Osteoblast (primary cell): ENCODE measurements at regions not wholly inside any gene's neighbourhood (a gene's known extent, or its start where the extent isn't known, plus 50 kb on each side); places are given as distances from the start of the nearest gene placed in this dataset.

ENCODE experiments used
- DNase-seq: peaks from one replicate; pipeline ENCODE4 v3.0.0; 2011; ENCODE audit warnings: low spot score, mixed read lengths; ENCODE audit not compliant: insufficient read length; ENCODE audit errors: missing footprints
- H2AFZ ChIP-seq: 2 replicates; pipeline ENCODE4 v1.6.0; 2011; ENCODE audit warnings: mild to moderate bottlenecking, low read length
- H3K27ac ChIP-seq: 2 replicates; pipeline ENCODE4 v1.5.1; 2011; ENCODE audit warnings: mild to moderate bottlenecking, low read depth, low read length, moderate library complexity
- H3K27me3 ChIP-seq: 2 replicates; pipeline ENCODE4 v1.6.0; 2012; ENCODE audit warnings: mild to moderate bottlenecking, control low read depth, inconsistent platforms, low read length, moderate library complexity; ENCODE audit not compliant: insufficient read depth
- H3K36me3 ChIP-seq: 2 replicates; pipeline ENCODE4 v1.5.1; 2011; ENCODE audit warnings: mild to moderate bottlenecking, low read length, control low read depth, moderate library complexity; ENCODE audit not compliant: insufficient read depth
- H3K4me1 ChIP-seq: 2 replicates; pipeline ENCODE4 v1.5.1; 2011; ENCODE audit warnings: mild to moderate bottlenecking, low read length, control low read depth, moderate library complexity; ENCODE audit not compliant: insufficient read depth
- H3K4me2 ChIP-seq: 2 replicates; pipeline ENCODE4 v1.6.0; 2011; ENCODE audit warnings: mild to moderate bottlenecking, low read length; ENCODE audit not compliant: insufficient read depth
- H3K4me3 ChIP-seq: fragments of 200-600 bp; sonication (generic); 3 replicates; pipeline ENCODE4 v1.5.1; 2012; ENCODE audit warnings: mild to moderate bottlenecking, low read length, inconsistent platforms; ENCODE audit not compliant: insufficient read depth
- H3K79me2 ChIP-seq: 2 replicates; pipeline ENCODE4 v1.6.0; 2012; ENCODE audit warnings: mild to moderate bottlenecking, low read length, control low read depth, inconsistent platforms; ENCODE audit not compliant: insufficient read depth
- H3K9me3 ChIP-seq: 2 replicates; pipeline ENCODE4 v1.5.1; 2011; ENCODE audit warnings: low read depth, low read length, control low read depth
- H4K20me1 ChIP-seq: 2 replicates; pipeline ENCODE4 v1.6.0; 2012; ENCODE audit warnings: mild to moderate bottlenecking, low read length, control low read depth; ENCODE audit not compliant: insufficient read depth
- TF ChIP-seq, protein P1 (sequence below): IDR thresholded peaks from 2 replicates; pipeline ENCODE4 v1.5.1; 2011; ENCODE audit warnings: mild to moderate bottlenecking, low read depth, low read length, moderate library complexity; ENCODE audit errors: extremely low read depth

DNA sequence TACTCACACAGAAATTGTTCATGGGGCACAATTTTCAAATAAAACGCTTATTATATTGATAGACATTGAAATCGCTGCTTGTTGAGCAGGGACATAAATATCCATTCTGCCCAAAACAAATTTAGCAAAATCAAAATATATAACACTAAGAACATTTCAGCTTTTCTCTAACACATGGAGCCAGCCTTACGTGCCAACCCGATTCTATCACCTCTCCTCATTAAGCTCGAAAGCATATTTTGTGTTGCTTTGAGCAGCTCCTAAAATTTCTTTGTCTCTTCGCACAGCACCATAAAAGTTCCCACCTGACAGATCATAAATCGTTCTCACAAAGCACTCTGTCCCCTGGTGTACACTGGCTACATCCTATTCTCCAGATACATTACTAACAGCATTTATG, 1034.4 kb upstream of the KLHL29 start:
- H3K27me3 ChIP-seq, result no peaks in the 10 kb centered on the region
- H3K4me1 ChIP-seq, result no peaks in the 10 kb centered on the region
- DNase-seq, result no peak
- no peaks in the 10 kb centered on the region for H3K9me3 ChIP-seq
- H3K27ac ChIP-seq, result no peak overlapping the region
- no peak overlapping the region for H2AFZ ChIP-seq
- no peak overlapping the region for H3K4me2 ChIP-seq
- H3K79me2 ChIP-seq, result no peaks in the 10 kb centered on the region
- H3K4me3 ChIP-seq, result no peak overlapping the region
- no peaks in the 10 kb centered on the region for H3K36me3 ChIP-seq
- TF ChIP-seq, protein P1, sequence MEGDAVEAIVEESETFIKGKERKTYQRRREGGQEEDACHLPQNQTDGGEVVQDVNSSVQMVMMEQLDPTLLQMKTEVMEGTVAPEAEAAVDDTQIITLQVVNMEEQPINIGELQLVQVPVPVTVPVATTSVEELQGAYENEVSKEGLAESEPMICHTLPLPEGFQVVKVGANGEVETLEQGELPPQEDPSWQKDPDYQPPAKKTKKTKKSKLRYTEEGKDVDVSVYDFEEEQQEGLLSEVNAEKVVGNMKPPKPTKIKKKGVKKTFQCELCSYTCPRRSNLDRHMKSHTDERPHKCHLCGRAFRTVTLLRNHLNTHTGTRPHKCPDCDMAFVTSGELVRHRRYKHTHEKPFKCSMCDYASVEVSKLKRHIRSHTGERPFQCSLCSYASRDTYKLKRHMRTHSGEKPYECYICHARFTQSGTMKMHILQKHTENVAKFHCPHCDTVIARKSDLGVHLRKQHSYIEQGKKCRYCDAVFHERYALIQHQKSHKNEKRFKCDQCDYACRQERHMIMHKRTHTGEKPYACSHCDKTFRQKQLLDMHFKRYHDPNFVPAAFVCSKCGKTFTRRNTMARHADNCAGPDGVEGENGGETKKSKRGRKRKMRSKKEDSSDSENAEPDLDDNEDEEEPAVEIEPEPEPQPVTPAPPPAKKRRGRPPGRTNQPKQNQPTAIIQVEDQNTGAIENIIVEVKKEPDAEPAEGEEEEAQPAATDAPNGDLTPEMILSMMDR, result no peak
- H4K20me1 ChIP-seq, result no peaks in the 10 kb centered on the region

- Histone ChIP-seq H3K4me1 (no peaks in the 10 kb centered on the region), H3K4me2 (no peak overlapping the region), H3K27me3 (no peaks in the 10 kb centered on the region), H3K36me3 (no peaks in the 10 kb centered on the region), H4K20me1 (no peaks in the 10 kb centered on the region), H3K9me3 (no peaks in the 10 kb centered on the region), H3K79me2 (no peaks in the 10 kb centered on the region), H2AFZ (no peak overlapping the region), H3K4me3 (no peak overlapping the region), H3K27ac (no peak overlapping the region)
- DNase-seq, result no peak
- TF ChIP-seq, protein P1, result peak; percentile 47
Observed at GRCh38 chr2:22355816-22356433, 1029.1 kb upstream of the KLHL29 start.

GRCh38 chr2:22359071-22359672, 1025.8 kb upstream of the KLHL29 start:
- Histone ChIP-seq H3K4me1 (no peaks in the 10 kb centered on the region), H3K27ac (no peak overlapping the region), H3K79me2 (no peaks in the 10 kb centered on the region), H2AFZ (no peak overlapping the region), H4K20me1 (no peaks in the 10 kb centered on the region), H3K9me3 (no peaks in the 10 kb centered on the region), H3K4me3 (no peak overlapping the region), H3K36me3 (no peaks in the 10 kb centered on the region), H3K27me3 (no peaks in the 10 kb centered on the region), H3K4me2 (no peak overlapping the region)
- TF ChIP-seq, protein P1, result no peak
- DNase-seq, result no peak

DNA sequence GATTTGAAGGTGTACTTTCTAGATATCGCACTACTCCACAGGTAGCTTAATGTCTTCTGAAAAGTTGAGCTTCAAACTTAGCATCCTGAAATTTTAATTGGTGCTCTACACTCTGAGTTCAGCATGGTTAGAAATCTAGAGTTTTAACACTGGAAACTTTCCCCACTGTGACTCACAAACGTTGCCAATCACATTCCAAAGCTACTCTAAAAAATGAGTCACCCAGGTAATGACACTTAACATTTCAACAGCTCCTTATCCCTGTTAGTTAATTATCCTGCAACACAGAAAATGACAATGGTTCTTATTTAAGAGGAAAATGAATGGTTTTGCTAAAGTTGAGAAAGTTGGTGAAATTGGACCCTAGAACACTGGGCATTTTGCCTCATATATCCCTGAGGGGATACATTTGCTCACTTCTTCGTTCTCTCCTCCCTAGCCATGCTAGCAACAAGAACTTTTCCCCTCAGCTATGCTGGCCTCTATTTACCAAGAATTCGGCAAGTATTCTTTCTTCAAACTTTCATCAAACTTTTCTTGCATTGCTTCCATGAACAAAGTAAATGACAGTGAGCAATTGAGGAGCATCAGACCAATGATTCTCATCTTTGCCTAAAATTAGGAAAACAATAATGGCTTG, 1024.1 kb upstream of the KLHL29 start:
- Histone ChIP-seq H3K27me3 (no peaks in the 10 kb centered on the region), H3K36me3 (no peaks in the 10 kb centered on the region), H3K4me3 (no peak overlapping the region), H3K4me1 (no peaks in the 10 kb centered on the region), H3K9me3 (no peaks in the 10 kb centered on the region), H2AFZ (no peak overlapping the region), H3K4me2 (no peak overlapping the region), H4K20me1 (no peaks in the 10 kb centered on the region), H3K27ac (no peak overlapping the region), H3K79me2 (no peaks in the 10 kb centered on the region)
- TF ChIP-seq, protein P1, result no peak
- no peak for DNase-seq
